GM10847 (cell line): ENCODE measurements at regions not wholly inside any gene's neighbourhood (a gene's known extent, or its start where the extent isn't known, plus 50 kb on each side); places are given as distances from the start of the nearest gene placed in this dataset.

ENCODE experiments used
- POLR2A ChIP-seq: IDR thresholded peaks from 2 replicates; pipeline ENCODE4 v1.6.1; 2011; ENCODE audit not compliant: insufficient read length; ENCODE audit errors: extremely low read depth

GRCh38 chr20:41786158-41786557, 168.0 kb upstream of the CHD6 start:
- TF ChIP-seq POLR2A: no peak

- no peak for TF ChIP-seq POLR2A
Observed at GRCh38 chr20:41784209-41784958, 166.2 kb upstream of the CHD6 start.

GRCh38 chr20:41783423-41784208, 165.4 kb upstream of the CHD6 start:
- no peak for TF ChIP-seq POLR2A

- no peak for TF ChIP-seq POLR2A
Observed at GRCh38 chr20:41782730-41783406, 164.7 kb upstream of the CHD6 start.

GRCh38 chr20:41782255-41782654, 164.1 kb upstream of the CHD6 start:
- no peak for TF ChIP-seq POLR2A

GRCh38 chr20:41776421-41776820, 158.2 kb upstream of the CHD6 start:
- no peak for TF ChIP-seq POLR2A

GRCh38 chr20:41774291-41774690, 156.1 kb upstream of the CHD6 start:
- no peak for TF ChIP-seq POLR2A

- TF ChIP-seq POLR2A: no peak
Observed at GRCh38 chr20:41770965-41771364, 152.8 kb upstream of the CHD6 start.

GRCh38 chr20:41770427-41770826, 152.2 kb upstream of the CHD6 start:
- no peak for TF ChIP-seq POLR2A

- TF ChIP-seq POLR2A: no peak
Observed at GRCh38 chr20:41769592-41770018, 151.4 kb upstream of the CHD6 start.

GRCh38 chr20:41750137-41750536, 132.0 kb upstream of the CHD6 start:
- TF ChIP-seq POLR2A: no peak

GRCh38 chr20:41748756-41749582, 130.8 kb upstream of the CHD6 start:
- no peak for TF ChIP-seq POLR2A

- TF ChIP-seq POLR2A: no peak
Observed at GRCh38 chr20:41748051-41748450, 129.9 kb upstream of the CHD6 start.

GRCh38 chr20:41747226-41747625, 129.0 kb upstream of the CHD6 start:
- no peak for TF ChIP-seq POLR2A

GRCh38 chr20:41746635-41747034, 128.5 kb upstream of the CHD6 start:
- no peak for TF ChIP-seq POLR2A
